ENCODE measurements at regions not wholly inside any gene's neighbourhood (a gene's known extent, or its start where the extent isn't known, plus 50 kb on each side); places are given as distances from the start of the nearest gene placed in this dataset.

GRCh38 chr4:137661693-137662092 lies 129.4 kb upstream of the PCDH18 start:
- DNase-seq = no peak

- no peak for DNase-seq
These were observed 127.9 kb upstream of the PCDH18 start for GRCh38 chr4:137660211-137660610.

DNA sequence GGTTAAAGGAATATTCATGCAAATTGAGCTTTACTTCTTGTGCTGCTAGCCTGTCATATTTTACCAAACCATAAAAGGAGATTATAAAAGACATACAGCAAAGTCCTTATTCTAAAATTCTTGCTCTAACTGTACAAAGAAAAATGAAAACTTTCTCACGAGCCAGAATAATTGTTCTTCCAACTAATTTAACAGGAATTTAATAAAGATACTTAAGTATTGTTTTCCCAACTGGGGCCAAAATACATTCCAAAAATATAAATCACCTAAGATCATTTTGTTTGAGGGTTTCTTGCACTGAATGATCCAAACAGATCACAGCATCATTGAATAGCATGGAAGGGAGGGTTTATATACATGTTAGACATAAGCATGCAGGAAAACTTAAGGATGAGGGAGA lies 127.1 kb upstream of the PCDH18 start:
- no peak for DNase-seq

DNA sequence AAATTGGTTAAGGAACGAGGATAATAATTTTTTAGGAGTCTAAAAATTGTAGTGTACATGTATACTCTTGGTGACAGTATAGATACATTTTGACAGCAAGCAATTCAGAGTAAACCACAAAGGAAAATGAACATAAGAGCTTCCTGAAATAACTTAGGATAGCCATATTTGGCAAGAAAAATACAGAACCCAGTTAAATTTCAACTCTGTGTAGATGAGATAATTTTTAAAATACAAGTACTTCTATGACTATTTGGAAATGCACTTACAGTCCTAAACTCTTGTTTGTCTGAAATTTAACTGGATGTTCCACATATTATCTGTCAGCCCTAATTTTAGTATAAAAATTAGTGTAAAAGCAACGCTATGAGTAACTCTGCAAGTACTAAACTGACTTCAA lies 124.4 kb upstream of the PCDH18 start:
- no peak for DNase-seq

DNA sequence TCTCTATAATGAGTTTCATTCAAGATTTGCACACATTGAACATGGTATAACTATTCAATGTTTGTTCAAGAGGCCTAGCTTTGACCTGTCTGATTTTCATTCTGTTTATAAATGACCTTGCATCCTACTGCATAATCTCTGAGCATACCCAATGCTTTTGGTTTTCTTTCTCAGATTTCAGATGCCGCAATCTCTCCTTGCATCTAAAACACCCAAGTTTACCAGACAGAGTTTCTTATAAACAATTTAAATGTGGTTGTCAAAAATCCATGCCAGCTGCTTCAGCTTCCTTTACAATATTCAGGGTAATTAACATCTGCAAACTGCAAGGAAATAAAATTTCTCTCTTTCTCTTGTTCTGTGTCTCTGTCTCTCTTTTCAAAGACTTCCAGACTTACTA lies 123.0 kb upstream of the PCDH18 start:
- DNase-seq = no peak

- no peak for DNase-seq
These were observed 118.8 kb upstream of the PCDH18 start for GRCh38 chr4:137651128-137651527.

DNA sequence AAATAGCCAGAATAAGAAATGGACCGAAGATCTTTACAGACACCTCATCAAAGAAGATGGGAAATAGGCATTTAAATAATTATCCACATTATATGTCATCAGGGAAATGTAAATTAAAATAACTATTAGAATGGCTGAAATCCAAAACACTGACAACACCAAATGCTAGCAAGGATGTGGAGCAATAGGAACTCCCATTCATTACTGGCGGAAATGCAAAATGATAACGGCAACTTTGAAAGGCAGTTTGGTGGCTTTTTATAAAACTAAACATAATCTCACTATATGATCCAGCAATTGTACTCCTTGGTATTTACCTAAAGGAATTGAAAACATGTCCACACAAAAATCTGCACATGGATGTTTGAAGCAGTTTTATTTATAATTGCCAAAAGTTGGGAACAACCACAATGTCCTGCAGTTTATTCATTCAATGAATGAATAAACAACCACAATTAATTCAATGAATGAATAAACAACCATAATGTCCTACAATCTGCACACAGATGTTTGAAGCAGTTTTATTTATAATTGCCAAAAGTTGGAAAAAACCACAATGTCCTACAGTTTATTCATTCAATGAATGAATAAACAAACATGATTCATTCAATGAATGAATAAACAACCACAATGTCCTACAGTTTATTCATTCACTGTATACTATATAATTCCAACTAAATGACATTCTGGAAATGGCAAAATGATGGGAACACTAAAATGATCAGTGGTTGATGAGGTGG lies 117.6 kb upstream of the PCDH18 start:
- no peak for DNase-seq

GRCh38 chr4:137648531-137648930 lies 116.2 kb upstream of the PCDH18 start:
- no peak for DNase-seq

GRCh38 chr4:137647375-137647774 lies 115.1 kb upstream of the PCDH18 start:
- no peak for DNase-seq

DNA sequence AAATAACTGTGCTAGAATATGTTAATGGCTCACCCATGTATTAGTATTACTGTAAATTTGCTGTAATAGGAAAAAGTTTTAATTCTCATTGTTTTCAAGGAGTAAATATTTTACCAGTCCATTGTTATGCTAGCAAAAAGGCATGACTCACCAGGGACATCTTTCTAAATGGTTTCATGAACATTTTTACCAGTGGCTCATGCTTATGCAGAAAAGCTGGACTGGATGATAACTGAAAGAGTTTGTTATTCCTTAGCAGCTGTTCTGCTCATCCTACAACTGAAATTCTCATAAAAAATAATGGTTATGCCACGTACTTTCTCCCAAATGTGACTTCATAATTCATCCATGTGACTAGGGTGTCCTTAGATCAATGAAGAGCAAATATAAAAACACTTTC lies 111.9 kb upstream of the PCDH18 start:
- no peak for DNase-seq

GRCh38 chr4:137641544-137641943 lies 109.2 kb upstream of the PCDH18 start:
- no peak for DNase-seq

DNA sequence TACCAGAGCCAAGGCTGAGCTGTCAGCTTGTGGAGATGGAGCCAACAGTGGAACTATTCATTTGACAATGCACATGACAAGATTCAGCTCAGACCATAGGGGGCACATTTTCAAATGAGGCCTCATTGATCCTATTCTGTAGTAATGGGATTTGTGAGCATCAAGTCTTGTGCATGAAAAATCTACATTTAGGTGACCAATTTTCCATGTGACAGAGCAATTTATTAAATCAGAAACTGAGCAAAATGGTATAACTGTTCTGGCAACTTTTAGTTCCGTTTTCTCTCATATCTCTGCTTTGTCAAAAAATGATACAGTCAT lies 108.5 kb upstream of the PCDH18 start:
- DNase-seq = no peak

DNA sequence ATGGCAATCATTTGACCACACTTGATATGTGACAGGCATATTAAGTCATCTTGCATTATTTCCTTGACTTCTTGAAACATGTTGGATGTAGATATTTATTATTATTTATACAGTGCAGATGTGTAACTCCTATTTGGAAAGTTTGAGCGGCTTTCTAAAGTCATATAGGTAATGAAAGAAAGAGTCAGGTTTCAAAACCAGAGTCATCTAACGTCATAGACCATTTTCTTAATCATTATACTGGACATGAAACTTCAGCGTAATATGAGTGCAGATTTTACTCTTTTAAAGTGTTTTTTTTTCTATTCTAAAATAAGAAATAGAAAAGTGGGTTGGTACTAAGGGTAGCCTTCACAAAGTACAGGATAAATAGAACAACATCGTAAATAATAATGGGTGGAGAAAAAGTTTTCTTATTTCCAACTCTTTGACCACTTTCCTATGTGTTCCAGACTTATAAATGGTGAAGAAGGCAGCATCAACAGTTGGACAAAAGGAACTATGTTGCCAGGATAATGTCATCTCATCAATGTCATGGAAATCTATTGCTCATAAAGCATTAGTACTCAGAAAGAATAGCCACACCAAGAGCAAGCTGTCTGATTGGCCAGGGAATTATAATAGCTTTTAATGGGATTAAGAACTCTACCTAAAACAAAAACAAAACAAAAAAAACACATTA lies 108.0 kb upstream of the PCDH18 start:
- DNase-seq = no peak

DNA sequence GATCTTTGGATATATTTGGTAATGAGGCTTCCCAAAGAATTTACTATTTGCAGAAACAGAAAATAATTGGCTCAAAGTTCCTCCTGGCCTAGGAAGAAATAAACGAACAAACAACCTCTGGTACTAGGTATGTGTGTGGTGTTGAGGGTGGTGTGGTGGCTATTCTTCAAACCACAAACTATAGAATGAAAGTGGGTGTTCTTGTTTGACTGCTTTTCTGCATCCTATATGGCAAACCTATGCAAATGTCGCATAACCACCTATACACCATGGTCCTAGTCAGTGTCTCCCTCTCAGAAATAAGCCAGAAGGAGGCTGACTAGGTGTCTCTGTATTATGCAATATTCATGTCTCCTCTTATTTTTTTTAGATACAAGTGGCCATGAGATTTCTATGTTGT lies 106.6 kb upstream of the PCDH18 start:
- no peak for DNase-seq

GRCh38 chr4:137635601-137636000 lies 103.3 kb upstream of the PCDH18 start:
- DNase-seq = no peak

DNA sequence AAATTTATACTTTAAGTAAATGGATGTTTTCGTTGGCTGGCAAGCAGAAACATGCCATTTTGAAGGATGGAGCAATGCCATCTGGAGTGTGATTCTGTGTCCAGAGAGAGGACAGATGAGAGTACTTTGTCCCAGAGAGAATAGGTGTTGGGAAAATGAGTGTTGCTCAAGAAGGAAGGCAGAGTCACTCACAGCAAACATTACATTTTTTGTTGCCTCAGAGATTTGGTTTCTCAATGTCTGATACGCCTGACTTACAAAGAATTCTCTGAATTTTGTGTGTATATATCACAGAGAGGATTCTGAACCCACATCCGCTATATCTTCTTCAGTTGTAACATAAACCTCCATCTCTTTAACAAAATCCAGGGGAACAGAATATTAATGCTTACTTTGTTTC lies 102.8 kb upstream of the PCDH18 start:
- no peak for DNase-seq

- DNase-seq = no peak
These were observed 100.5 kb upstream of the PCDH18 start for GRCh38 chr4:137632842-137633241.

DNA sequence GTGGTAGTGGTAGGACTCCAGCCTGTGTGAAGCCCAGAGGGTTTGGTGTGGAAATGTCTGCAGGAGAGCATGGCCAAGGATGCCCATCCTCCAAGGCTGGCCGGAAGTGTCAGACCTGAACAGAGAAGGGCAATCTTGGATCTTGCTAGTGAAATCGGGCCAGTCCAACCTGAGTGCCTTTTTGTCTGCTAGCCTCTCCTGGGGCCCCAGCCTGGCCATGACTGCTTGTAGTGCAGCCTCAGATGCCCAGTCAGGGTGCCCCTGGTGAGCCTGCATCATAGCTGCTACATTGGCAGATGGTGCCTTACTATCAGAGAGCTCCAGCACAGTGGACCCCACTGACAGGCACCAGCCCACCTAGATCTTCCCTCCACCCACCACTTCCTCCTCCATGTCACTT lies 99.3 kb upstream of the PCDH18 start:
- DNase-seq = no peak

GRCh38 chr4:137630252-137630651 lies 98.0 kb upstream of the PCDH18 start:
- no peak for DNase-seq

DNA sequence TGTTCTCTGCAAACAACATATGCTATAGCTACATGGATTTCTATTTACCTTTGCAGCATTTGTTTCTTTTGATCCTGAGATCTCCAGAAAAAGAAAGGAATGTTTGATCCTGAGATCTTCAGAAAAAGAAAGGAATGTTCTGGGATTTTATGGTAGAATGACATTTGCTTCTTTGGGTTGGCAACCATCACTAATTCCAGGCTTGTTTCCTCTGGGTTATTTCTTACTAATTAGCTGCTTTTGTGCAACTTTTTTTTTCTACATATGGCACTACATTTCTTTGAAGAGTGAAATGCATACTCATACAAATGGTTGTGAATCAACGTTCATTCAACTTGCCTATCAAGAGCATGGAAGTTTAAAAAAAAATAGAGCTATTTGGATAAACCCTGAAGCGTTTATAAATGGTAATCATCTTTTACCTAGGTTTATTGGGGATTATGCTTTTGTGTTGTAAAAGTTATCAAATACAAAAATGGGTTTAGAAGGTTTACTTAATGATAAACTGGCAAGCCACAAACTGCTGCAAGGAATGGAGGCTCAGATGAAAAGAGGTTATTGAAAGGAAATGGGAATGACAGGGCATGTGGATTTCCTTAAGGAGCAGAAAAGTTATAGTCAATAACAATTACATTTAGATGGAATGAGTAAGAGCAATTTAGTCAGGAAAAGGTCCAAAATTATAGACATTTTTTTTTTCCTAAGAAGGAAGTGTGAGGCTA lies 95.6 kb upstream of the PCDH18 start:
- DNase-seq = no peak

- DNase-seq = no peak
These were observed 94.8 kb upstream of the PCDH18 start for GRCh38 chr4:137626942-137627738.

DNA sequence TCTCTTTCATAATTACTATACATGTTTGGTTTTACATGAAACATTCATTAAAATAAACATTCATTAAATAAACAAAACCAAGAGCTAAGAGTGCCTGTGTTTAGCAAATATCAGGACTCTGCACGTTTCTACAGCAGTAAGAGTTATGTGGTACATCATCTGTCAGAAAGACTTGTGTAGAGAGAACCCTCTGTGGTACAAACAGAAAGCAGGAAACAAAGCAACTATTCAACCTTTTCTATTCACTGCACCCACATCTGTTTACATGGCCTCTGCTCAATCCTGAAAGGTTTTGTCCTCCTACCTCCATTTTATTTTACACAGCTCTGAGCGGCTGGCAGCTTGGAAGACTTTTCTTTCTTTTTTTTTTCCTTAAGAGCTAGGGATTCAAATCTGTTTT lies 90.7 kb upstream of the PCDH18 start:
- DNase-seq = no peak

DNA sequence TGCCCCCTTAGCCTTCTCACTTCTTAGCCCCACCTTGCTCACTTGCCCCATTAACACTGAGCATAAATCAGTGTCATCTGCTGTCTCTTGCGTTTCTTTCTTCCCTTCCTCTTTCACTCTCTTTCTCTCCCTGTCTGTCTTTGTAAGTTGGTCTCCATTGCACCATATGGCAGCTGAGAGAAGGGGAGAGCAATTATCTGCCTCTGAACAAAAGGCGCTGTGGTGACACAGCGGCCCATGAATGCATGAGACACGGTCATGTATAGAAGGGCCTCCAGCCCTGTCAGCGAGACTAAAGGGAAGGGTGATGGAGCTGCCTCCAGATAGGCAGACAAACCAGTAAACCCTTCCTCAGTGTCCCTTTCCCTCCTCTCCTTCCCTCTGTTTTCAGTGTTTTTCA lies 88.8 kb upstream of the PCDH18 start:
- DNase-seq = peak; percentile 32

- DNase-seq = no peak
These were observed 82.2 kb upstream of the PCDH18 start for GRCh38 chr4:137614491-137614890.
